ENCODE measurements at regions not wholly inside any gene's neighbourhood (a gene's known extent, or its start where the extent isn't known, plus 50 kb on each side); places are given as distances from the start of the nearest gene placed in this dataset.

DNA sequence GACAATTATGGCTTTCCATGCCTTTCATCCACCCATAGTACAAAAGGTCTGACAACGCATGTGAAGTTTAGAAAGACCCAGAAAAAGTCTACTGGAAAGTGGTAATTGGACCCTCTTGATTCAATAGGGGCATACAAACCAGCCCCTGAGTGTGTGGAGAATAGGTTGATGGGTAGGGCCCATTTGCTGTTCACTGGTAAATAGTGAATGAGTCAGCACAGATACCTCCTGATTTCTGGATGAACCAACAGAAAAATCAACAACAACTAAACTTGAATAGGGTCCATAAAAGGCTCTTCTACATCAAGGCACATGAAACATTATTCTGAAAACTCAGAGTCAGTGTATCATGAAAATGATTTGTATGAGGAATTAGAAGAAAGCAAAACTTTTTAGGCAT is 235.4 kb upstream of the SLC35B3 start:
- H3K27me3 ChIP-seq (ENCODE audit: control insufficient read depth, insufficient read depth, low read length): no peaks in the 10 kb centered on the region
- H3K27ac ChIP-seq (ENCODE audit: low read length): no peak overlapping the region
- no peaks in the 10 kb centered on the region for H3K4me1 ChIP-seq (ENCODE audit: control insufficient read depth, insufficient read depth, low read length)
- no peaks in the 10 kb centered on the region for H3K9me3 ChIP-seq (ENCODE audit: control insufficient read depth, insufficient read depth, low read depth, low read length)
- H3K36me3 ChIP-seq (ENCODE audit: control insufficient read depth, insufficient read depth, low read length): no peaks in the 10 kb centered on the region
- no peak overlapping the region for H3K4me3 ChIP-seq (ENCODE audit: low read depth in 2 of 2, low read length in 2 of 2)
- DNase-seq (ENCODE audit: low read depth, low spot score) (no peak), ATAC-seq (no peak)
- in situ Hi-C loops (cut with HindIII; ENCODE audit: low pct_unique_long_range_greater_than_20kb, low sequenced_read_pairs): no loop called here
- TF ChIP-seq SIN3A (IDR thresholded peaks at IDR 0.05; ENCODE audit: borderline replicate concordance, insufficient read depth, low read depth, low read length) (no peak), POLR2AphosphoS5 (IDR thresholded peaks at IDR 0.05; ENCODE audit: low read depth, low read length) (no peak), TCF7L2 (IDR thresholded peaks at IDR 0.05; ENCODE audit: low read depth, low read length) (no peak)
- TF ChIP-seq, protein P1, sequence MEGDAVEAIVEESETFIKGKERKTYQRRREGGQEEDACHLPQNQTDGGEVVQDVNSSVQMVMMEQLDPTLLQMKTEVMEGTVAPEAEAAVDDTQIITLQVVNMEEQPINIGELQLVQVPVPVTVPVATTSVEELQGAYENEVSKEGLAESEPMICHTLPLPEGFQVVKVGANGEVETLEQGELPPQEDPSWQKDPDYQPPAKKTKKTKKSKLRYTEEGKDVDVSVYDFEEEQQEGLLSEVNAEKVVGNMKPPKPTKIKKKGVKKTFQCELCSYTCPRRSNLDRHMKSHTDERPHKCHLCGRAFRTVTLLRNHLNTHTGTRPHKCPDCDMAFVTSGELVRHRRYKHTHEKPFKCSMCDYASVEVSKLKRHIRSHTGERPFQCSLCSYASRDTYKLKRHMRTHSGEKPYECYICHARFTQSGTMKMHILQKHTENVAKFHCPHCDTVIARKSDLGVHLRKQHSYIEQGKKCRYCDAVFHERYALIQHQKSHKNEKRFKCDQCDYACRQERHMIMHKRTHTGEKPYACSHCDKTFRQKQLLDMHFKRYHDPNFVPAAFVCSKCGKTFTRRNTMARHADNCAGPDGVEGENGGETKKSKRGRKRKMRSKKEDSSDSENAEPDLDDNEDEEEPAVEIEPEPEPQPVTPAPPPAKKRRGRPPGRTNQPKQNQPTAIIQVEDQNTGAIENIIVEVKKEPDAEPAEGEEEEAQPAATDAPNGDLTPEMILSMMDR (IDR thresholded peaks at IDR 0.05): no peak
- TF ChIP-seq, protein P2, sequence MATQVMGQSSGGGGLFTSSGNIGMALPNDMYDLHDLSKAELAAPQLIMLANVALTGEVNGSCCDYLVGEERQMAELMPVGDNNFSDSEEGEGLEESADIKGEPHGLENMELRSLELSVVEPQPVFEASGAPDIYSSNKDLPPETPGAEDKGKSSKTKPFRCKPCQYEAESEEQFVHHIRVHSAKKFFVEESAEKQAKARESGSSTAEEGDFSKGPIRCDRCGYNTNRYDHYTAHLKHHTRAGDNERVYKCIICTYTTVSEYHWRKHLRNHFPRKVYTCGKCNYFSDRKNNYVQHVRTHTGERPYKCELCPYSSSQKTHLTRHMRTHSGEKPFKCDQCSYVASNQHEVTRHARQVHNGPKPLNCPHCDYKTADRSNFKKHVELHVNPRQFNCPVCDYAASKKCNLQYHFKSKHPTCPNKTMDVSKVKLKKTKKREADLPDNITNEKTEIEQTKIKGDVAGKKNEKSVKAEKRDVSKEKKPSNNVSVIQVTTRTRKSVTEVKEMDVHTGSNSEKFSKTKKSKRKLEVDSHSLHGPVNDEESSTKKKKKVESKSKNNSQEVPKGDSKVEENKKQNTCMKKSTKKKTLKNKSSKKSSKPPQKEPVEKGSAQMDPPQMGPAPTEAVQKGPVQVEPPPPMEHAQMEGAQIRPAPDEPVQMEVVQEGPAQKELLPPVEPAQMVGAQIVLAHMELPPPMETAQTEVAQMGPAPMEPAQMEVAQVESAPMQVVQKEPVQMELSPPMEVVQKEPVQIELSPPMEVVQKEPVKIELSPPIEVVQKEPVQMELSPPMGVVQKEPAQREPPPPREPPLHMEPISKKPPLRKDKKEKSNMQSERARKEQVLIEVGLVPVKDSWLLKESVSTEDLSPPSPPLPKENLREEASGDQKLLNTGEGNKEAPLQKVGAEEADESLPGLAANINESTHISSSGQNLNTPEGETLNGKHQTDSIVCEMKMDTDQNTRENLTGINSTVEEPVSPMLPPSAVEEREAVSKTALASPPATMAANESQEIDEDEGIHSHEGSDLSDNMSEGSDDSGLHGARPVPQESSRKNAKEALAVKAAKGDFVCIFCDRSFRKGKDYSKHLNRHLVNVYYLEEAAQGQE (IDR thresholded peaks at IDR 0.05; ENCODE audit: insufficient read depth in 1 of 2, low read depth in 2 of 2, low read length in 1 of 2): no peak
- ChIA-PET POLR2A (no interaction called here), CTCF (no interaction called here)
- no TSS peak for BruUV-seq (replicated peaks)
- intact Hi-C loops (cut with micrococcal nuclease; ENCODE audit: unreplicated experiment): no loop called here

DNA sequence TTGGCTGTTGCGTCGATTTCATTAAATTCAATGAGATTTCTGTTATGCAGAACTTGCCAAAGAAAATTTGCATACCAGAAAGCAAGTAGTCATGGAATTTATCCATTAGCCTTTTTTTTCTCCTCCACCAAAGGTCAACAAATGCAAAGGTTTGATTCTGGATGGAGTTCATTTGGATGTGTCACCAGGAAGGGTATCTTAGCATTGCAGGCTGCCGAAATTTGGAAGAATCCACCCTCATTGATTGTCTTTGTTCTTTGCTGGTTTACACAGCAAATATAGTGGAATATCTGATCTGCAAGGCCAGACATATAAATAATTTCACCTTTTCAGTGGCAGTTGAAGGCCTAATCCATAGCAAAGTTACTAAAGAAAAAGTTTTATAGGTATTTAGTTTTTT is 229.4 kb upstream of the SLC35B3 start:
- in situ Hi-C loops (cut with HindIII; ENCODE audit: low pct_unique_long_range_greater_than_20kb, low sequenced_read_pairs): no loop called here
- intact Hi-C loops (cut with micrococcal nuclease; ENCODE audit: unreplicated experiment): no loop called here
- POLR2A ChIA-PET: no interaction called here

More for the DNA sequence above, 229.4 kb upstream of the SLC35B3 start:
- TF ChIP-seq, protein P1 (IDR thresholded peaks at IDR 0.05): no peak
- TF ChIP-seq TCF7L2 (IDR thresholded peaks at IDR 0.05; ENCODE audit: low read depth, low read length): no peak
- no peak for TF ChIP-seq SIN3A (IDR thresholded peaks at IDR 0.05; ENCODE audit: borderline replicate concordance, insufficient read depth, low read depth, low read length)
- TF ChIP-seq, protein P2 (IDR thresholded peaks at IDR 0.05; ENCODE audit: insufficient read depth in 1 of 2, low read depth in 2 of 2, low read length in 1 of 2): no peak
- no peak for TF ChIP-seq POLR2AphosphoS5 (IDR thresholded peaks at IDR 0.05; ENCODE audit: low read depth, low read length)
- no peaks in the 10 kb centered on the region for H3K9me3 ChIP-seq (ENCODE audit: control insufficient read depth, insufficient read depth, low read depth, low read length)
- H3K27me3 ChIP-seq (ENCODE audit: control insufficient read depth, insufficient read depth, low read length): no peaks in the 10 kb centered on the region
- no TSS peak for BruUV-seq (replicated peaks)
- no peak overlapping the region for H3K27ac ChIP-seq (ENCODE audit: low read length)
- CTCF ChIA-PET: no interaction called here
- no peak overlapping the region for H3K4me3 ChIP-seq (ENCODE audit: low read depth in 2 of 2, low read length in 2 of 2)
- H3K4me1 ChIP-seq (ENCODE audit: control insufficient read depth, insufficient read depth, low read length): no peaks in the 10 kb centered on the region
- DNase-seq (ENCODE audit: low read depth, low spot score): no peak
- no peak for ATAC-seq
- no peaks in the 10 kb centered on the region for H3K36me3 ChIP-seq (ENCODE audit: control insufficient read depth, insufficient read depth, low read length)

All from Panc1 (cell line).